8988T (cell line): ENCODE measurements at regions not wholly inside any gene's neighbourhood (a gene's known extent, or its start where the extent isn't known, plus 50 kb on each side); places are given as distances from the start of the nearest gene placed in this dataset.

Source experiments
- DNase-seq: peaks from one replicate; pipeline ENCODE4 v3.0.0; 2011

GRCh38 chr16:8258523-8258922, 331.8 kb downstream of the TMEM114 start:
- no peak for DNase-seq

GRCh38 chr16:8257561-8257960, 332.8 kb downstream of the TMEM114 start:
- no peak for DNase-seq

GRCh38 chr16:8254405-8254804, 335.9 kb downstream of the TMEM114 start:
- no peak for DNase-seq

GRCh38 chr16:8253718-8254117, 336.6 kb downstream of the TMEM114 start:
- DNase-seq = no peak

- DNase-seq = no peak
These were observed 338.6 kb downstream of the TMEM114 start for GRCh38 chr16:8251727-8252126.

- no peak for DNase-seq
These were observed 339.0 kb downstream of the TMEM114 start for GRCh38 chr16:8251298-8251697.

- no peak for DNase-seq
These were observed 342.3 kb downstream of the TMEM114 start for GRCh38 chr16:8247993-8248392.

- no peak for DNase-seq
These were observed 346.3 kb downstream of the TMEM114 start for GRCh38 chr16:8243981-8244380.

- no peak for DNase-seq
These were observed 348.9 kb downstream of the TMEM114 start for GRCh38 chr16:8241408-8241807.

GRCh38 chr16:8239443-8239842, 350.9 kb downstream of the TMEM114 start:
- no peak for DNase-seq

- no peak for DNase-seq
These were observed 352.9 kb downstream of the TMEM114 start for GRCh38 chr16:8237452-8237851.

- DNase-seq = no peak
These were observed 353.5 kb downstream of the TMEM114 start for GRCh38 chr16:8236816-8237215.

- no peak for DNase-seq
These were observed 359.8 kb downstream of the TMEM114 start for GRCh38 chr16:8230497-8230896.

GRCh38 chr16:8229011-8229520, 361.2 kb downstream of the TMEM114 start:
- DNase-seq = no peak

- DNase-seq = no peak
These were observed 373.1 kb downstream of the TMEM114 start for GRCh38 chr16:8217201-8217600.

- DNase-seq = no peak
These were observed 385.5 kb downstream of the TMEM114 start for GRCh38 chr16:8204769-8205168.

GRCh38 chr16:8204096-8204495, 386.2 kb downstream of the TMEM114 start:
- no peak for DNase-seq

- no peak for DNase-seq
These were observed 387.2 kb downstream of the TMEM114 start for GRCh38 chr16:8203101-8203500.

GRCh38 chr16:8200839-8201238, 389.5 kb downstream of the TMEM114 start:
- DNase-seq = no peak

GRCh38 chr16:8199390-8199789, 390.9 kb downstream of the TMEM114 start:
- no peak for DNase-seq

GRCh38 chr16:8194794-8195193, 395.5 kb downstream of the TMEM114 start:
- no peak for DNase-seq

- no peak for DNase-seq
These were observed 401.5 kb downstream of the TMEM114 start for GRCh38 chr16:8188841-8189240.

GRCh38 chr16:8187782-8188372, 402.4 kb downstream of the TMEM114 start:
- no peak for DNase-seq

- no peak for DNase-seq
These were observed 405.5 kb downstream of the TMEM114 start for GRCh38 chr16:8184854-8185253.
